GM12891 (cell line): ENCODE measurements at regions not wholly inside any gene's neighbourhood (a gene's known extent, or its start where the extent isn't known, plus 50 kb on each side); places are given as distances from the start of the nearest gene placed in this dataset.

ENCODE experiments used
- DNase-seq: peaks from one replicate; pipeline ENCODE4 v3.0.0; 2011; ENCODE audit warnings: low spot score; ENCODE audit not compliant: insufficient read length
- FAIRE-seq: peaks from 2 replicates; lab custom pipeline; 2011; peaks lifted over from hg19 to GRCh38; lab: Jason Lieb, UNC
- PAX5 ChIP-seq: IDR thresholded peaks from 2 replicates; pipeline ENCODE4 v1.6.1; 2011; ENCODE audit warnings: low read length, moderate library complexity, mild to moderate bottlenecking; ENCODE audit not compliant: insufficient read depth, severe bottlenecking
- POLR2A ChIP-seq: IDR thresholded peaks from 2 replicates; pipeline ENCODE4 v1.6.1; 2011; ENCODE audit warnings: low read depth, low read length, control low read depth
- POLR2AphosphoS5 ChIP-seq: IDR thresholded peaks from 2 replicates; pipeline ENCODE4 v1.6.1; 2011; ENCODE audit warnings: low read depth, low read length, control low read depth
- POU2F2 ChIP-seq: IDR thresholded peaks from 2 replicates; pipeline ENCODE4 v1.6.1; 2011; ENCODE audit warnings: low read depth, mild to moderate bottlenecking, control low read depth, low read length, moderate library complexity
- SPI1 ChIP-seq: IDR thresholded peaks from 2 replicates; pipeline ENCODE4 v1.6.1; 2011; ENCODE audit warnings: low read depth, low read length, control low read depth
- TAF1 ChIP-seq: IDR thresholded peaks from 2 replicates; pipeline ENCODE4 v1.6.1; 2011; ENCODE audit warnings: low read depth, low read length, control low read depth

DNA sequence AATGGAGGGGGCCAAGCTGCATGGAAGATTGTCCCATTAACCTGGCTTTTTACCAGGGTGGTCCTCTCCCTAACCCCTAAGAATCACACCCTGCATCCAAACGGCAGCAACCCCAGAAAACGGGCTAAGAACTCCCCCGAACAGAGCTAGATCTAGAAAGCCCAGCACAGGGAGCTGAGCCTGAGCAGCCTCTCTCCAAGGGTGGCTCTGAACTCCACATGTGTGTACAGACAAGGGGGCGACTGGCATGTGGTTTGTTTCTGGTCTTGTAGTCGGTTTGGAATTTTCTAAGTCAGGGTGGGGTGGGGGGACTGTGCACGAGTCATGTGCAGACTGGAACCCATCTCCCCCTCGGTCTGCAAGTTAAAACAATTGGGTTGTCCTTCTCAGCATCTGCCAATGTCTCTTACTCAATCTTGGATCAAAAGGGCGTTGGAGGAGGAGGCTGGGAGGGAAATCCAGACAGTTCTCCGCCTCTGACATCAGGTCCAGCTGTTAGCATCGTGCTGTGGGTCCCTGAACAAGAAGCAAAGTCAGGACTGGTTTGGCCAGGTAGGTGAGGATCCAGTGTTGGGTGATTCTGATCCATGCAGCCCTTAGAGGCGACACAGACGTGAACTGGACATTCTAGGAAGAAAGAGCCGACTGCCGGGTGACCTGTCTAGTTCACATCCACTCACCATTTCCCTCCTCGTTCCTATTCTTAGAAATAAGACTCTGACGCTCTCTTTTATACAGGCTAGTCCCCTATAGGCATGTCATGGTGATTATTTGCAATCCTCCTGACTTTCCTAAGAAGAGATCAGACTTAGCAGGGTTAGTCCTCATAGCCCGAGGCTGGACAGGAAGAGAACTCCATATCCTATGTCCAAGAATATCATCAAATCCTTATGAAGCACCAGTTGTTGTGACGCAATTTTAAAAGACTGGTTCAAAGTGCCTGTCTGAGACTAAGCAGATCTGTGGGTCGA, 381.8 kb downstream of the SOX9 start:
- no peak for DNase-seq
- TF ChIP-seq PAX5 (no peak), POLR2A (no peak), POU2F2 (no peak), POLR2AphosphoS5 (no peak), SPI1 (no peak), TAF1 (no peak)
- no peak for FAIRE-seq

DNA sequence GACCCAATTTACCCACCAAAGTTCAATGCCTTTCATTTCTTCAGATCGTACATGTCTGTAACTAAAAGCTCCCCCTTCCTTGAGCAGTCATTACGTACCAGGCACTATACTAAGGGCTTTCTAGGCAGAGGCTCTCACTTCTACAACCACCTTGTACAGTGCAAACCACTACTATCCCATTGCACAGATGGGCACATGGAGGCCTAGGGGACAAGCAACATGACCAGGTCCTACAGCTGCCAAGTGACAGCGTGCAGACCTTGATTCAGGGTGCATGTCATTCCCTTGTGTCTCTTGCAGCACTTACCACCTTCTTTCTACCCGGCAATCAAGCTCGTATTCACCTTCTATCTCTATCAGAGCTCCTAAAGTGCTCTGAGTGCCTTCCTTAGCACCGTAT, 382.7 kb downstream of the SOX9 start:
- TF ChIP-seq TAF1 (no peak), SPI1 (no peak), POU2F2 (no peak)
- FAIRE-seq, result no peak

DNA sequence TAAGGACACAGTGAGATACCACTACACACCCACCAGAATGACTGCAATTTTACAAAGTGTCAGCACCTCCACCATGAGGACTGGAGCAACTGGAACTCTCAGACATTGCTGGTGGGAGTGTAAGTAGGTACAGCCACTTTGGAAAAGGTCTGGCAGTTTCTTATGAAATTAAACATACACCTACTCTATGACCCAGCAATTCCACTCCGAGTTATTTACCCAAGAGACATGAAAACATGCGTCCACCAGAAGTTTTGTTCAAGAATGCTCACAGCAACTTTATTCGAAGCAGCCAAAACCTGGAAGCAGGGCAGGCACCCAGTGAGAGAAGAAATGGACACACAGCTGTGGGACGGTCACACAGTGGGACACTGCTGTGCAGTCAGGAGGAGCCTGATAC, 384.0 kb downstream of the SOX9 start:
- DNase-seq (no peak), FAIRE-seq (no peak)
- no peak for TF ChIP-seq TAF1
- TF ChIP-seq POLR2A, result no peak
- TF ChIP-seq POLR2AphosphoS5, result no peak
- TF ChIP-seq SPI1, result no peak
- TF ChIP-seq POU2F2, result no peak
- TF ChIP-seq PAX5, result no peak

More for the DNA sequence above, 382.7 kb downstream of the SOX9 start:
- DNase-seq, result no peak

DNA sequence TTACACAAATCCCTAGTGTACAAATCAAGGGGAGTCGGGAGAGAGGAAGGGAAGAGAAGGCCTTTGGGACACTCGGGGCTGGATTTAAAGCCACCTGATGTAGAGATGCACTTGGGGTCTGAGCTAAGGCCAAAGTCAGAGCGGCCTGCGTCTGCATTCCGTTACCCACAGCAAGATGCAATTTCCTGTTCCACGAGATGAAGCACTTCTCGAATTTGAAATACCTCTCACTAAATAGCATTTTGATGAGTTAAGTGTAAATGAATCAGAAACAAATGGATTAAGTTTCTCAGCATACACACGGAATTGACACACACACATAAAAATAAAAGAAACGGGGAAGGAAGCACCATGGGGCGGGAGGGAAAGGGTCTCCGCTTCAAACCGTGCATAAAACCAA, 386.0 kb downstream of the SOX9 start:
- TF ChIP-seq POLR2AphosphoS5 (no peak), SPI1 (no peak), POLR2A (no peak), TAF1 (no peak), PAX5 (no peak), POU2F2 (no peak)
- no peak for FAIRE-seq
- DNase-seq, result no peak

DNA sequence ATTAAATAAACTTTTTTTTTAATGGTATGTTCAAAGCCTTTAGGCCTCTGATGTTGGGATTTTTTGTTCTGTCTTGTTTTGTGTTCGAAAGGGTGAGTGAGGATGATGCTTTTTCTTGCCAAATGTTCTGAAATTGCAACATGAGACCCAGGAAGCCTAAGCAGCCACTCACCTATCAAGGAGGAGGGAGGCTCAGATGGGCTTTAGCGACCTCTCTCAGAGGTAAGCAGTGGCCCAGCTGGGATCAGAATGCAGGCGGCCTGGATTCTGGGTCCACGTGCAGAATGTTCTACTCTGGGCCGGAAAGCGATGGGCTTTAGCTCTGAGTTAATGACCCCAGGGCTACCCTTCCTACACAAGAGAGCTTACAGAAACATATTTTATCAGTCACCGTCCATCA, 386.6 kb downstream of the SOX9 start:
- FAIRE-seq (no peak), DNase-seq (no peak)
- TF ChIP-seq POLR2A, result no peak
- no peak for TF ChIP-seq TAF1
- no peak for TF ChIP-seq POLR2AphosphoS5
- no peak for TF ChIP-seq PAX5
- TF ChIP-seq SPI1, result no peak
- TF ChIP-seq POU2F2, result no peak

DNA sequence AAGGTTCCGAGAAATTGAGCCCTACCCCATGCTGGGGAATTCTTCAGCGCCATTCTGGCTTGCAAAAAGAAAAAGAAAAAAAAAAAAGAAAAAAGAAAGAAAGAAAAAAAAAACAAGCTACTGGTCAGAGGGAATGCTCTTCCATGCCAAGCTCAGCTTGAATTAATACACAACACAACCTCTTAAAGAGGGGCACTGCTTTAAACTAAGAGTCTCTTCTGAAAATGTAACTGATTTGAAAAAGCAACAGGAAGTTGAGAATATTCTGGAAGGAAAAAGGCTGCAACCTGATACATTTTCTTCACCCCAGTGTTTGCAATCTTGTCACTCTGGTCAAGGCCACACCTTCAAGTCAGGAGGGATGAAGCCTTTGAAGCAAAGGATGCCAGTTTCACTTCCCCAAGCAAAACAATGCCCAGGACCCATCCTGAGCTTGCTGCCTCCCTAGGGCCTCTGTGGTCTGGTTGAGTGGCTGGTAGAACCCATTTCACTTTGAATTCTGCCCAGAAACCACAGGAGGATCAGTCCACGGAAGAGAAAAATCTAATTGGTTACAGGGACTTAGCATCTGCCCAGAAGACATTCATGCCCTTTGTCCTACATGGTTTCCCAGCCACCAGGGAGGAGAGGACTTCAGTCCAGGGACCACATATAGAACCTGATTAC, 389.7 kb downstream of the SOX9 start:
- FAIRE-seq, result no peak
- DNase-seq, result no peak
- no peak for TF ChIP-seq POLR2A
- peak; percentile 87 for TF ChIP-seq SPI1
- no peak for TF ChIP-seq TAF1

DNA sequence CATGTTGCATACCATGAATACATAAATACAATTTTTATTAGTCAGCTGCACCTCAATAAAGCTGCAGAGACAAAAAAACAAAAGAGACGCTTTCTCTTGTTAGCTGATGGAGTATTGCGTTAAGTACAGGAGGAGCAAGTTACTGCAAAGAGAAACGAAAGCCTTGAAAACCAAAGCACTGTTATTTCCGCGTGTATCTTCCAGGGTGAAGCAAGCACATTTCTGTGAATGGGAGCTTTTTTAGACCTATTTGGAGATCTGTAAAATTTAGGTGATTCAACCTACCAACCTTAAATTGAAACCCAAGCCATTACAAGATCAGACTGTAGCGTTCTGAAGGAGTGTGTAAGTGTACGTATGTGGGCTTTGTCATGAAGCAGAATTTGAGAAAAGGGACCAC, 390.4 kb downstream of the SOX9 start:
- no peak for DNase-seq
- FAIRE-seq, result no peak
- TF ChIP-seq POU2F2 (no peak), TAF1 (no peak), PAX5 (no peak), SPI1 (no peak), POLR2AphosphoS5 (no peak), POLR2A (no peak)

DNA sequence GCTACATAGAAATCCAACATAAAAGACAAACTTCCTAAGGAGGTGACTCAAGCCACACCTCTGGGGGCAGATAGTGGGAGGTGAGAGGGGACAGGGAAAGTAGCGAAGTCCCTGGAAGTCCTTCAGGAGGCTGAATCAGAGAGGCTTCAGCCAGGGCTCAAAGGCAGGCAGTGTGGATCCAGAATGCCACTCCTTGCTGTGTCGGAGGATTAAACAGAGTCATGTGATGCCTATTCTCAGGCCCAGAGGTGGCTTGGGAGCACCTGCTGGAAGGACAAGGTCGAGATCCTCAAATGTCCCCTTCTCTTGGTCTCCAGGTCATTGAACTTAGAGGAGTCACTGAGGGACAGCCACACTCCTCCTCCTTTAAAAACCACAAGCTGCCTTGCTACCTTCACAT, 391.1 kb downstream of the SOX9 start:
- FAIRE-seq (no peak), DNase-seq (no peak)
- TF ChIP-seq POU2F2 (no peak), POLR2AphosphoS5 (no peak), TAF1 (no peak)

DNA sequence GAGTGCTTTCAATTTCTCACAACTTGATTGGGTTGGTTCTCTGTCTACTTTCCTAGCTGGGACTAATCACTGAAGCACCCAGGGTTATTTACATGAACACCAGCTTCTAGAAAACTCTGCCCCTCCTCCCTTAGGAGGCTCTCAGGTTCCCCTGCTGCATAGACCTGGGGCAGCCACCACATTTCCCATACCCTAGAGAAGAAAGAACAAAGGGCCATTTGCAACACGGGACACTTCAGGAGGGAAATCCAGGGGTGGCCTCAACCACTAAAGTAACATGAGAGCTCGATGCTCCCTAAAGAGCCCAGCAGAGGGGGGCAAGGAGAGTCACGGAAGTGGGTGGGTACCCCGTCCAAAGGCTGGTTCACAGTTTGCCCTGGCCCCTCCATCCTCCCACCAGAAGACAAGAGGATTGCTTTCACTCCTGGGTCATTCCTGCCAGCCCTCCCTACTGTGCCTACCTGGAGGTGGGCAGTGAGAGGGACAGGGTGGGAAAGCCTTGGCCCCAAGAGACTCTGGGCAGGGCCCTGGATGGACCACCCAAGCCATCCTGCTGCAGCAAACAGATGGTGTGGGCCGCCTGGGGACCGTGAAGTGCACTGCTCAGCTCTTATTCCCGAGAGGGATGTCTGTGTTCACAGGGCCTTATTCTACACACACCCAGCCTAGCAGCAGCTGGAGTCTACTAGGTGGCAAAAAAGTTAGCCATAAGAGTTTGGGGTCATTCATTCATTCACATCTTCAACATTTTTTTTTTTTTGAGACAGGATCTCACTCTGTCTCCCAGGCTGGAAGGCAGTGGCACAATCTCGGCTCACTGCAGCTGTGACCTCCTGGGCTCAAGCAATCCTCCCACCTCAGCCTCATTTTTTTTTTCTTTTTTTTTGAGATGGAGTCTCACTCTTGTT, 392.1 kb downstream of the SOX9 start:
- no peak for TF ChIP-seq POLR2A
- no peak for TF ChIP-seq POLR2AphosphoS5
- TF ChIP-seq POU2F2, result no peak
- TF ChIP-seq TAF1, result no peak
- TF ChIP-seq PAX5, result no peak
- no peak for TF ChIP-seq SPI1
- FAIRE-seq (no peak), DNase-seq (no peak)
